H9 (cell line): ENCODE measurements at regions not wholly inside any gene's neighbourhood (a gene's known extent, or its start where the extent isn't known, plus 50 kb on each side); places are given as distances from the start of the nearest gene placed in this dataset.
A peak's percentile ranks its signal among the peaks of the same experiment; 100 is the strongest.

Source experiments
- DNase-seq: peaks from one replicate; pipeline ENCODE4 v3.0.0-alpha.2; 2017
- H2AFZ ChIP-seq: one replicate; pipeline ENCODE4 v1.6.1; 2013; ENCODE audit warnings: mild to moderate bottlenecking, low read length, control low read depth, moderate library complexity
- H2AK5ac ChIP-seq: 2 replicates; pipeline ENCODE4 v1.6.1; 2013; ENCODE audit warnings: low read length, control low read depth, mixed read lengths; ENCODE audit not compliant: insufficient read length
- H2BK120ac ChIP-seq: one replicate; pipeline ENCODE4 v1.6.1; 2013; ENCODE audit warnings: low read depth, mild to moderate bottlenecking, low read length, control low read depth, inconsistent platforms; ENCODE audit not compliant: poor library complexity, severe bottlenecking
- H2BK12ac ChIP-seq: 2 replicates; pipeline ENCODE4 v1.6.1; 2013; ENCODE audit warnings: low read length, control low read depth, mixed read lengths, low read depth; ENCODE audit not compliant: insufficient read length
- H2BK15ac ChIP-seq: 2 replicates; pipeline ENCODE4 v1.6.1; 2013; ENCODE audit warnings: low read depth, low read length, control low read depth
- H2BK20ac ChIP-seq: one replicate; pipeline ENCODE4 v1.6.1; 2013; ENCODE audit warnings: low read depth, mild to moderate bottlenecking, low read length, control low read depth, inconsistent platforms; ENCODE audit not compliant: poor library complexity, severe bottlenecking
- H2BK5ac ChIP-seq: 2 replicates; pipeline ENCODE4 v1.6.1; 2013; ENCODE audit warnings: low read length, control low read depth, mixed read lengths; ENCODE audit not compliant: insufficient read length
- H3K14ac ChIP-seq: 2 replicates; pipeline ENCODE4 v1.6.1; 2013; ENCODE audit warnings: low read length, control low read depth; ENCODE audit not compliant: insufficient read depth
- H3K18ac ChIP-seq: 2 replicates; pipeline ENCODE4 v1.6.1; 2013; ENCODE audit warnings: low read depth, mild to moderate bottlenecking, mixed read lengths, low read length, control low read depth; ENCODE audit not compliant: insufficient read length
- H3K23ac ChIP-seq: 2 replicates; pipeline ENCODE4 v1.6.1; 2013; ENCODE audit warnings: low read length, control low read depth, mixed read lengths, low read depth; ENCODE audit not compliant: insufficient read length
- H3K23me2 ChIP-seq: 2 replicates; pipeline ENCODE4 v1.6.1; 2013; ENCODE audit warnings: low read depth, mild to moderate bottlenecking, mixed read lengths, low read length, control low read depth; ENCODE audit not compliant: insufficient read length, poor library complexity, severe bottlenecking
- H3K27ac ChIP-seq: 2 replicates; pipeline ENCODE4 v1.5.1; 2013; ENCODE audit warnings: low read length, control low read depth, mixed read lengths, low read depth; ENCODE audit not compliant: insufficient read length
- H3K27me3 ChIP-seq: 2 replicates; pipeline ENCODE4 v1.6.1; 2013; ENCODE audit warnings: low read length, control low read depth, inconsistent platforms; ENCODE audit not compliant: insufficient read depth
- H3K4ac ChIP-seq: 2 replicates; pipeline ENCODE4 v1.6.1; 2013; ENCODE audit warnings: low read depth, mild to moderate bottlenecking, control low read depth, inconsistent platforms, low read length, moderate library complexity
- H3K4me1 ChIP-seq: 2 replicates; pipeline ENCODE4 v1.6.1; 2013; ENCODE audit warnings: low read length, control low read depth, inconsistent platforms; ENCODE audit not compliant: insufficient read depth
- H3K4me2 ChIP-seq: 2 replicates; pipeline ENCODE4 v1.6.1; 2013; ENCODE audit warnings: low read length, control low read depth, mixed read lengths; ENCODE audit not compliant: insufficient read length, insufficient read depth
- H3K56ac ChIP-seq: 2 replicates; pipeline ENCODE4 v1.6.1; 2013; ENCODE audit warnings: low read depth, mild to moderate bottlenecking, mixed read lengths, low read length, control low read depth; ENCODE audit not compliant: insufficient read length
- H3K79me1 ChIP-seq: 2 replicates; pipeline ENCODE4 v1.6.1; 2013; ENCODE audit warnings: low read depth, mild to moderate bottlenecking, moderate library complexity, low read length, control low read depth, inconsistent platforms; ENCODE audit not compliant: insufficient read depth, poor library complexity, severe bottlenecking
- H3K79me2 ChIP-seq: 2 replicates; pipeline ENCODE4 v1.6.1; 2013; ENCODE audit warnings: low read length, control low read depth, inconsistent platforms; ENCODE audit not compliant: insufficient read depth
- H3K9ac ChIP-seq: 2 replicates; pipeline ENCODE4 v1.6.1; 2013; ENCODE audit warnings: low read length, control low read depth, mixed read lengths; ENCODE audit not compliant: insufficient read length; ENCODE audit errors: extremely low read depth
- H3K9me3 ChIP-seq: one replicate; pipeline ENCODE4 v1.6.1; 2013; ENCODE audit warnings: low read depth, low read length, inconsistent platforms; ENCODE audit not compliant: control insufficient read depth
- H3T11ph ChIP-seq: one replicate; pipeline ENCODE4 v1.6.1; 2013; ENCODE audit warnings: mild to moderate bottlenecking, low read length, control low read depth, inconsistent platforms
- H4K20me1 ChIP-seq: one replicate; pipeline ENCODE4 v1.6.1; 2013; ENCODE audit not compliant: control insufficient read depth, insufficient read length, insufficient read depth
- H4K5ac ChIP-seq: 2 replicates; pipeline ENCODE4 v1.6.1; 2013; ENCODE audit warnings: low read depth, mild to moderate bottlenecking, mixed read lengths, low read length, control low read depth; ENCODE audit not compliant: insufficient read length
- H4K8ac ChIP-seq: replicated peaks from 2 replicates; pipeline ENCODE4 v1.6.1; 2013; ENCODE audit warnings: low read length, control low read depth, mixed read lengths, low read depth; ENCODE audit not compliant: insufficient read length
- H4K91ac ChIP-seq: 2 replicates; pipeline ENCODE4 v1.6.1; 2013; ENCODE audit warnings: low read depth, mild to moderate bottlenecking, moderate library complexity, mixed read lengths, low read length, control low read depth; ENCODE audit not compliant: insufficient read length
- H3K27ac Mint-ChIP-seq, 3 experiments: 2 replicates in 2 of 3; 3 replicates in 1 of 3; pipeline ENCODE4 v1.8.0; 2020 to 2021; ENCODE audit warnings: mixed read lengths in 3 of 3, mild to moderate bottlenecking in 1 of 3, moderate library complexity in 1 of 3
- H3K27me3 Mint-ChIP-seq: 2 replicates; pipeline ENCODE4 v1.8.0; 2021; ENCODE audit warnings: low read depth, mild to moderate bottlenecking, moderate library complexity, mixed read lengths
- H3K36me3 Mint-ChIP-seq, 3 experiments: 2 replicates in 2 of 3; 3 replicates in 1 of 3; pipeline ENCODE4 v1.8.0; 2020 to 2021; ENCODE audit warnings: low read depth in 3 of 3, mixed read lengths in 3 of 3; ENCODE audit not compliant: insufficient read depth in 1 of 3
- H3K4me1 Mint-ChIP-seq, 2 experiments: 2 replicates each; pipeline ENCODE4 v1.8.0; 2020; ENCODE audit warnings: mixed read lengths in 2 of 2
- H3K4me3 Mint-ChIP-seq, 2 experiments: 2 replicates in 1 of 2; 3 replicates in 1 of 2; pipeline ENCODE4 v1.8.0; 2020 to 2021; ENCODE audit warnings: mild to moderate bottlenecking in 2 of 2, mixed read lengths in 2 of 2, moderate library complexity in 1 of 2
- H3K9me3 Mint-ChIP-seq, 2 experiments: 2 replicates in 1 of 2; 3 replicates in 1 of 2; pipeline ENCODE4 v1.8.0; 2020; ENCODE audit warnings: mild to moderate bottlenecking in 2 of 2, mixed read lengths in 2 of 2, moderate library complexity in 1 of 2
- WGBS: extraction: QIAGEN DNeasy Blood & Tissue Kit; methylation state at CpG from one replicate; pipeline ENCODE4 v1.1.7; 2013; ENCODE audit warnings: missing lambda C conversion rate, low lambda C conversion rate, mixed read lengths; ENCODE audit not compliant: insufficient read length; ENCODE audit errors: extremely low coverage; 5-methylcytosine and 5-hydroxymethylcytosine counted together
- TF ChIP-seq, protein P1 (sequence below): fragments of 200-600 bp; sonication (generic); conservative IDR thresholded peaks from 3 replicates; pipeline ENCODE4 v1.8.0; 2021; ENCODE audit warnings: antibody characterized with exemption, mild to moderate bottlenecking

DNA sequence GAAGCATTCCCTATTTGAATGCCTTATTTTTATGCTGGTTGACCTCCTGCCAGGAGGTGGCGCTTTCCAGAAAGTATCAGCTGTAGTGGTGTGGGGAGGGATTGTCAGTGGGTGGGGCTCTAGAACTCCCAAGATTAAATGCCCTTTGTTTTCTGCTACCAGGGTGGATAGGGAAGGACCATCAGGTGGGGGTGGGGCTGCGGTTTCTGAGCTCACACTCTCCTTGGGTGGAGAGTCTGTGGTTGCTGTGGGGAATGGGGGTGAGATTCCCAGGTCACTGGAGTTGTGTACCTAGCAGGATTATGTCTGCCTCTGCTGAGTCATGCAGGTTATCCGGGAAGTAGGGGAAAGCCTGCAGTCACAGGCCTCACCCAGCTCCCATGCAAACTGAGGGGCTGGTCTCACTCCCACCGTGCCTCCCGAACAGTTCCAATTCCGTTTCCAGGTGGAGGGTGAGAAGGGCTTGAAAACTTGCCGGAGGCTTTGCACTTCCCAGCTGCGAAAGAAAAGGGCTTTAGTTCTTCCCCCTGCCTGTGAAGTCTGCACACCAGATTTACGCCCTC, 68.3 kb downstream of the ALG10B start:
- H3T11ph ChIP-seq = no peak overlapping the region
- no peak overlapping the region for H3K4ac ChIP-seq
- H2BK5ac ChIP-seq = no peak overlapping the region
- no peak overlapping the region for H3K27ac ChIP-seq
- Mint-ChIP-seq H3K9me3 (peaks cover 33 to 36% of the 10 kb centered on the region in 2 experiments), H3K27ac (peak overlapping the region; percentile 90 to 94 (median 90); a peak in 6 of 7 replicates), H3K4me1 (peaks cover 19 to 24% of the 10 kb centered on the region in 2 experiments), H3K4me3 (peak overlapping the region in 1 of 2 experiments; percentile 10; a peak in 1 of 5 replicates), H3K36me3 (peaks cover 2 to 35% (median 9%) of the 10 kb centered on the region in 3 experiments), H3K27me3 (peaks cover 2% of the 10 kb centered on the region; the same call in 1 of the 2 replicates)
- H3K14ac ChIP-seq = no peak overlapping the region
- no peak overlapping the region for H4K91ac ChIP-seq
- H4K8ac ChIP-seq = no peak overlapping the region
- H3K79me2 ChIP-seq = no peaks in the 10 kb centered on the region
- H3K56ac ChIP-seq = no peak overlapping the region
- no peaks in the 10 kb centered on the region for H3K27me3 ChIP-seq
- H2BK120ac ChIP-seq = no peak overlapping the region
- no peaks in the 10 kb centered on the region for H4K20me1 ChIP-seq
- no peak overlapping the region for H2AK5ac ChIP-seq
- H2BK12ac ChIP-seq = no peak overlapping the region
- DNase-seq = peak; percentile 69
- TF ChIP-seq, protein P1, sequence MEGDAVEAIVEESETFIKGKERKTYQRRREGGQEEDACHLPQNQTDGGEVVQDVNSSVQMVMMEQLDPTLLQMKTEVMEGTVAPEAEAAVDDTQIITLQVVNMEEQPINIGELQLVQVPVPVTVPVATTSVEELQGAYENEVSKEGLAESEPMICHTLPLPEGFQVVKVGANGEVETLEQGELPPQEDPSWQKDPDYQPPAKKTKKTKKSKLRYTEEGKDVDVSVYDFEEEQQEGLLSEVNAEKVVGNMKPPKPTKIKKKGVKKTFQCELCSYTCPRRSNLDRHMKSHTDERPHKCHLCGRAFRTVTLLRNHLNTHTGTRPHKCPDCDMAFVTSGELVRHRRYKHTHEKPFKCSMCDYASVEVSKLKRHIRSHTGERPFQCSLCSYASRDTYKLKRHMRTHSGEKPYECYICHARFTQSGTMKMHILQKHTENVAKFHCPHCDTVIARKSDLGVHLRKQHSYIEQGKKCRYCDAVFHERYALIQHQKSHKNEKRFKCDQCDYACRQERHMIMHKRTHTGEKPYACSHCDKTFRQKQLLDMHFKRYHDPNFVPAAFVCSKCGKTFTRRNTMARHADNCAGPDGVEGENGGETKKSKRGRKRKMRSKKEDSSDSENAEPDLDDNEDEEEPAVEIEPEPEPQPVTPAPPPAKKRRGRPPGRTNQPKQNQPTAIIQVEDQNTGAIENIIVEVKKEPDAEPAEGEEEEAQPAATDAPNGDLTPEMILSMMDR = peak; percentile 64; the same call in 2 of the 3 replicates
- no peak overlapping the region for H2BK20ac ChIP-seq
- H4K5ac ChIP-seq = no peak overlapping the region
- H3K23ac ChIP-seq = no peak overlapping the region
- WGBS = no CpG with 5 or more reads among the region's 9 CpGs
- H3K23me2 ChIP-seq = no peaks in the 10 kb centered on the region
- H3K4me1 ChIP-seq = no peaks in the 10 kb centered on the region
- H2AFZ ChIP-seq = no peak overlapping the region
- no peak overlapping the region for H2BK15ac ChIP-seq
- no peaks in the 10 kb centered on the region for H3K9me3 ChIP-seq
- no peak overlapping the region for H3K4me2 ChIP-seq
- H3K9ac ChIP-seq = no peak overlapping the region
- no peaks in the 10 kb centered on the region for H3K79me1 ChIP-seq
- H3K18ac ChIP-seq = no peak overlapping the region
